MG63 (cell line): ENCODE measurements at regions not wholly inside any gene's neighbourhood (a gene's known extent, or its start where the extent isn't known, plus 50 kb on each side); places are given as distances from the start of the nearest gene placed in this dataset.

ENCODE experiments used
- DNase-seq: peaks from one replicate; pipeline ENCODE4 v3.0.0-alpha.2; 2020
- H3K27me3 ChIP-seq: fragments of 250-450 bp; sonication (Bioruptor Pico); 2 replicates; pipeline ENCODE4 v1.5.1; 2020; ENCODE audit warnings: mild to moderate bottlenecking, moderate library complexity
- H3K36me3 ChIP-seq: fragments of 250-450 bp; sonication (Bioruptor Pico); 2 replicates; pipeline ENCODE4 v1.5.1; 2020; ENCODE audit warnings: mild to moderate bottlenecking, moderate library complexity
- H3K4me3 ChIP-seq: fragments of 250-450 bp; sonication (Bioruptor Pico); 2 replicates; pipeline ENCODE4 v1.5.1; 2020; ENCODE audit warnings: mild to moderate bottlenecking, moderate library complexity
- H3K9me3 ChIP-seq: fragments of 250-450 bp; sonication (Bioruptor Pico); 2 replicates; pipeline ENCODE4 v1.5.1; 2020; ENCODE audit warnings: mild to moderate bottlenecking, moderate library complexity

- no peaks in the 10 kb centered on the region for H3K36me3 ChIP-seq
- no peak overlapping the region for H3K4me3 ChIP-seq
- H3K9me3 ChIP-seq, result no peaks in the 10 kb centered on the region; the same call in 1 of the 2 replicates
- DNase-seq, result peak; percentile 56
- H3K27me3 ChIP-seq, result peaks cover 6% of the 10 kb centered on the region
Observed at GRCh38 chr7:35519971-35520809, 174.7 kb downstream of the HERPUD2 start.

- peaks cover 6% of the 10 kb centered on the region for H3K27me3 ChIP-seq
- no peaks in the 10 kb centered on the region; the same call in 1 of the 2 replicates for H3K9me3 ChIP-seq
- H3K4me3 ChIP-seq, result no peak overlapping the region
- H3K36me3 ChIP-seq, result no peaks in the 10 kb centered on the region
- no peak for DNase-seq
Observed at GRCh38 chr7:35518767-35519166, 176.2 kb downstream of the HERPUD2 start.

GRCh38 chr7:35516498-35516897 is 178.4 kb downstream of the HERPUD2 start:
- no peak for DNase-seq
- no peaks in the 10 kb centered on the region for H3K36me3 ChIP-seq

GRCh38 chr7:35513828-35514227 is 181.1 kb downstream of the HERPUD2 start:
- H3K9me3 ChIP-seq, result no peaks in the 10 kb centered on the region
- no peak overlapping the region for H3K4me3 ChIP-seq
- H3K36me3 ChIP-seq, result no peaks in the 10 kb centered on the region
- H3K27me3 ChIP-seq, result no peaks in the 10 kb centered on the region
- no peak for DNase-seq

More at GRCh38 chr7:35516498-35516897, 178.4 kb downstream of the HERPUD2 start:
- H3K27me3 ChIP-seq, result peaks cover 3% of the 10 kb centered on the region; the same call in 1 of the 2 replicates
- no peak overlapping the region for H3K4me3 ChIP-seq
- H3K9me3 ChIP-seq, result no peaks in the 10 kb centered on the region; the same call in 1 of the 2 replicates

- Histone ChIP-seq H3K4me3 (no peak overlapping the region), H3K27me3 (no peaks in the 10 kb centered on the region), H3K36me3 (no peaks in the 10 kb centered on the region), H3K9me3 (no peaks in the 10 kb centered on the region)
- DNase-seq, result no peak
Observed at GRCh38 chr7:35513195-35513594, 181.7 kb downstream of the HERPUD2 start.

GRCh38 chr7:35512716-35513115 is 182.2 kb downstream of the HERPUD2 start:
- H3K27me3 ChIP-seq, result no peaks in the 10 kb centered on the region
- no peak overlapping the region for H3K4me3 ChIP-seq
- no peaks in the 10 kb centered on the region for H3K36me3 ChIP-seq
- DNase-seq, result no peak
- no peaks in the 10 kb centered on the region for H3K9me3 ChIP-seq

- Histone ChIP-seq H3K36me3 (no peaks in the 10 kb centered on the region), H3K4me3 (no peak overlapping the region), H3K9me3 (no peaks in the 10 kb centered on the region), H3K27me3 (no peaks in the 10 kb centered on the region)
- no peak for DNase-seq
Observed at GRCh38 chr7:35508623-35509400, 186.1 kb downstream of the HERPUD2 start.

GRCh38 chr7:35505066-35505465 is 189.9 kb downstream of the HERPUD2 start:
- Histone ChIP-seq H3K36me3 (no peaks in the 10 kb centered on the region), H3K4me3 (no peak overlapping the region), H3K27me3 (no peaks in the 10 kb centered on the region), H3K9me3 (no peaks in the 10 kb centered on the region)
- DNase-seq, result no peak

GRCh38 chr7:35504365-35504764 is 190.6 kb downstream of the HERPUD2 start:
- Histone ChIP-seq H3K4me3 (no peak overlapping the region), H3K27me3 (no peaks in the 10 kb centered on the region), H3K9me3 (no peaks in the 10 kb centered on the region), H3K36me3 (no peaks in the 10 kb centered on the region)
- DNase-seq, result no peak

- DNase-seq, result no peak
- Histone ChIP-seq H3K4me3 (no peak overlapping the region), H3K36me3 (no peaks in the 10 kb centered on the region), H3K9me3 (no peaks in the 10 kb centered on the region), H3K27me3 (no peaks in the 10 kb centered on the region)
Observed at GRCh38 chr7:35501681-35502080, 193.3 kb downstream of the HERPUD2 start.

GRCh38 chr7:35499226-35499625 is 195.7 kb downstream of the HERPUD2 start:
- Histone ChIP-seq H3K4me3 (no peak overlapping the region), H3K27me3 (no peaks in the 10 kb centered on the region), H3K36me3 (no peaks in the 10 kb centered on the region), H3K9me3 (no peaks in the 10 kb centered on the region)
- no peak for DNase-seq

- Histone ChIP-seq H3K4me3 (no peak overlapping the region), H3K9me3 (no peaks in the 10 kb centered on the region), H3K36me3 (no peaks in the 10 kb centered on the region), H3K27me3 (no peaks in the 10 kb centered on the region)
- DNase-seq, result no peak
Observed at GRCh38 chr7:35498416-35498815, 196.5 kb downstream of the HERPUD2 start.

GRCh38 chr7:35495844-35496243 is 199.1 kb downstream of the HERPUD2 start:
- no peaks in the 10 kb centered on the region for H3K9me3 ChIP-seq
- H3K27me3 ChIP-seq, result no peaks in the 10 kb centered on the region
- DNase-seq, result no peak
- no peak overlapping the region for H3K4me3 ChIP-seq
- no peaks in the 10 kb centered on the region for H3K36me3 ChIP-seq

- no peak for DNase-seq
- Histone ChIP-seq H3K9me3 (no peaks in the 10 kb centered on the region), H3K4me3 (no peak overlapping the region), H3K36me3 (no peaks in the 10 kb centered on the region), H3K27me3 (no peaks in the 10 kb centered on the region)
Observed at GRCh38 chr7:35495377-35495776, 199.6 kb downstream of the HERPUD2 start.

- Histone ChIP-seq H3K4me3 (no peak overlapping the region), H3K9me3 (no peaks in the 10 kb centered on the region), H3K36me3 (no peaks in the 10 kb centered on the region), H3K27me3 (no peaks in the 10 kb centered on the region)
- no peak for DNase-seq
Observed at GRCh38 chr7:35494407-35494806, 200.5 kb downstream of the HERPUD2 start.

- Histone ChIP-seq H3K36me3 (no peaks in the 10 kb centered on the region), H3K4me3 (no peak overlapping the region), H3K9me3 (no peaks in the 10 kb centered on the region), H3K27me3 (no peaks in the 10 kb centered on the region)
- no peak for DNase-seq
Observed at GRCh38 chr7:35492451-35493175, 202.3 kb downstream of the HERPUD2 start.

GRCh38 chr7:35491233-35491632 is 203.7 kb downstream of the HERPUD2 start:
- H3K9me3 ChIP-seq, result no peaks in the 10 kb centered on the region
- no peak overlapping the region for H3K4me3 ChIP-seq
- DNase-seq, result no peak
- H3K27me3 ChIP-seq, result no peaks in the 10 kb centered on the region
- H3K36me3 ChIP-seq, result no peaks in the 10 kb centered on the region
